HepG2 (cell line): ENCODE measurements at regions not wholly inside any gene's neighbourhood (a gene's known extent, or its start where the extent isn't known, plus 50 kb on each side); places are given as distances from the start of the nearest gene placed in this dataset.

Experiments
- ATAC-seq: fragments of 200-7000 bp; cut with Tn5 transposase; 3 replicates; pipeline ENCODE4 v1.9.1; 2020; ENCODE audit warnings: mild to moderate bottlenecking, moderate library complexity
- BruUV-seq: library from RNA; stranded (reverse); fragments of 400-500 nt; replicated peaks from 2 replicates; lab custom pipeline; 2021; lab: Mats Ljungman, UMichigan
- CTCF ChIA-PET: fragments of 300-600 bp; formaldehyde crosslinking; extraction: SDS; loops from one replicate; lab custom pipeline; 2021; ENCODE audit warnings: low total read pairs, inconsistent platforms, low intra/inter-chr PET ratio; lab: Yijun Ruan, JAX
- POLR2A ChIA-PET: fragments of 350-600 bp; sonication (Branson Sonifier 250); formaldehyde crosslinking; loops from one replicate; lab custom pipeline; 2020; ENCODE audit warnings: antibody characterized with exemption, inconsistent platforms; lab: Yijun Ruan, JAX
- DNase-seq: peaks from one replicate; pipeline ENCODE4 v3.0.0-alpha.2; 2015; ENCODE audit warnings: low spot score
- FAIRE-seq: peaks from 3 replicates; lab custom pipeline; 2011; peaks lifted over from hg19 to GRCh38; lab: Jason Lieb, UNC
- H2AFZ ChIP-seq: one replicate; pipeline ENCODE4 v1.6.1; 2011; ENCODE audit warnings: low read length, inconsistent platforms
- H3K27ac ChIP-seq: fragments of 300-600 bp; 3 replicates; pipeline ENCODE4 v1.8.0; 2011; ENCODE audit warnings: mixed run types, mild to moderate bottlenecking, mixed read lengths, low read length, inconsistent platforms; ENCODE audit not compliant: insufficient read depth; ENCODE audit errors: extremely low read length
- H3K27me3 ChIP-seq, 2 experiments: fragments of 200-600 bp in 1 of 2; 2 replicates in 1 of 2; 3 replicates in 1 of 2; pipeline versions ENCODE4 v1.6.0 to v1.8.0; 2011; ENCODE audit warnings: low read length in 2 of 2, mild to moderate bottlenecking in 2 of 2, moderate library complexity in 2 of 2, inconsistent platforms in 1 of 2; ENCODE audit not compliant: insufficient read depth in 2 of 2, control insufficient read depth in 1 of 2
- H3K36me3 ChIP-seq, 2 experiments: fragments of 200-600 bp in 1 of 2; replicated peaks in 1 of 2; 2 replicates in 1 of 2; 3 replicates in 1 of 2; pipeline versions ENCODE4 v1.5.1 to v1.8.0; 2011; ENCODE audit warnings: low read length in 2 of 2, inconsistent platforms in 1 of 2; ENCODE audit not compliant: insufficient read depth in 2 of 2, control insufficient read depth in 1 of 2
- H3K4me1 ChIP-seq: 2 replicates; pipeline ENCODE4 v1.5.1; 2012; ENCODE audit warnings: low read length, inconsistent platforms; ENCODE audit not compliant: insufficient read depth
- H3K4me2 ChIP-seq: 2 replicates; pipeline ENCODE4 v1.6.0; 2011; ENCODE audit warnings: low read depth, low read length, inconsistent platforms
- H3K4me3 ChIP-seq, 3 experiments: fragments of 200-600 bp in 1 of 3; sonication (generic), shearing (Covaris generic) in 1 of 3; replicated peaks in 1 of 3; 2 replicates each; pipeline ENCODE4 v1.5.1; 2011 to 2016; ENCODE audit warnings: low read length in 3 of 3, inconsistent platforms in 2 of 3, low read depth in 2 of 3, mild to moderate bottlenecking in 2 of 3, control low read depth in 1 of 3, mixed read lengths in 1 of 3; ENCODE audit not compliant: insufficient read depth in 1 of 3
- H3K79me2 ChIP-seq: one replicate; pipeline ENCODE4 v1.6.1; 2011; ENCODE audit warnings: low read length, inconsistent platforms; ENCODE audit not compliant: insufficient read depth
- H3K9ac ChIP-seq: 2 replicates; pipeline ENCODE4 v1.6.0; 2011; ENCODE audit warnings: mild to moderate bottlenecking, low read depth, low read length, inconsistent platforms; ENCODE audit not compliant: insufficient read depth
- H3K9me3 ChIP-seq: 2 replicates; pipeline ENCODE4 v1.5.1; 2012; ENCODE audit warnings: mild to moderate bottlenecking, low read length
- H4K20me1 ChIP-seq: 2 replicates; pipeline ENCODE4 v1.6.0; 2011; ENCODE audit warnings: inconsistent platforms, mild to moderate bottlenecking, low read length, moderate library complexity; ENCODE audit not compliant: insufficient read depth
- CSRNP2 ChIP-seq: sonication (generic); formaldehyde crosslinking; conservative IDR thresholded peaks from 2 replicates; pipeline ENCODE4 v1.8.0; 2022; ENCODE audit warnings: low read depth, missing genetic modification reagents
- EEA1 ChIP-seq: sonication (generic); formaldehyde crosslinking; IDR thresholded peaks from 2 replicates; pipeline ENCODE4 v1.5.1; 2020; ENCODE audit warnings: mild to moderate bottlenecking, missing genetic modification reagents, borderline replicate concordance
- ELF4 ChIP-seq: sonication (generic); formaldehyde crosslinking; IDR thresholded peaks from 2 replicates; pipeline ENCODE4 v1.5.0; 2020; ENCODE audit warnings: missing genetic modification reagents, mild to moderate bottlenecking, moderate library complexity, borderline replicate concordance
- LCORL ChIP-seq, 2 experiments: fragments of 450-650 bp in 1 of 2; sonication (generic) in 1 of 2; formaldehyde crosslinking in 1 of 2; IDR thresholded peaks; 2 replicates each; pipeline versions ENCODE4 v1.5.0 to v1.6.1; 2017 to 2020; ENCODE audit warnings: antibody characterized with exemption in 1 of 2, missing genetic modification reagents in 1 of 2
- MAF1 ChIP-seq: sonication (generic); formaldehyde crosslinking; IDR thresholded peaks from 2 replicates; pipeline ENCODE4 v1.5.0; 2020; ENCODE audit warnings: missing genetic modification reagents, borderline replicate concordance
- MLXIP ChIP-seq: sonication (generic); formaldehyde crosslinking; IDR thresholded peaks from 2 replicates; pipeline ENCODE4 v1.9.0; 2021; ENCODE audit warnings: missing genetic modification reagents, borderline replicate concordance
- NBN ChIP-seq: fragments of 450-650 bp; conservative IDR thresholded peaks from 2 replicates; pipeline ENCODE4 v1.6.1; 2017
- POLR2AphosphoS5 ChIP-seq: IDR thresholded peaks from 2 replicates; pipeline ENCODE4 v1.6.1; 2012; ENCODE audit warnings: low read depth, low read length
- SNAPC5 ChIP-seq: sonication (generic); formaldehyde crosslinking; IDR thresholded peaks from 2 replicates; pipeline ENCODE4 v1.8.1; 2023; ENCODE audit warnings: mild to moderate bottlenecking, missing genetic modification reagents, borderline replicate concordance
- SOX6 ChIP-seq, 2 experiments: fragments of 450-650 bp in 1 of 2; sonication (generic) in 1 of 2; formaldehyde crosslinking in 1 of 2; IDR thresholded peaks; 2 replicates each; pipeline versions ENCODE4 v1.4.0 to v1.6.1; 2017 to 2020; ENCODE audit warnings: antibody characterized with exemption in 1 of 2, mild to moderate bottlenecking in 1 of 2, missing genetic modification reagents in 1 of 2
- U2AF1 ChIP-seq: fragments of 200-400 bp; formaldehyde crosslinking; optimal IDR thresholded peaks from 2 replicates; pipeline ENCODE3; 2017; ENCODE audit warnings: mild to moderate bottlenecking, low read depth, low read length
- ZNF264 ChIP-seq: sonication (generic); formaldehyde crosslinking; IDR thresholded peaks from 2 replicates; pipeline ENCODE4 v1.4.0; 2020; ENCODE audit warnings: missing genetic modification reagents
- ZNF33B ChIP-seq: sonication (generic); formaldehyde crosslinking; IDR thresholded peaks from 2 replicates; pipeline ENCODE4 v1.5.1; 2020; ENCODE audit warnings: mild to moderate bottlenecking, missing genetic modification reagents
- ZNF362 ChIP-seq: sonication (generic); formaldehyde crosslinking; IDR thresholded peaks from 2 replicates; pipeline ENCODE4 v1.4.0; 2020; ENCODE audit warnings: missing genetic modification reagents, mild to moderate bottlenecking, borderline replicate concordance
- ZNF558 ChIP-seq: sonication (generic); formaldehyde crosslinking; IDR thresholded peaks from 2 replicates; pipeline ENCODE4 v1.9.0; 2022; ENCODE audit warnings: mild to moderate bottlenecking, missing genetic modification reagents, borderline replicate concordance
- ZNF567 ChIP-seq: sonication (generic); formaldehyde crosslinking; IDR thresholded peaks from 2 replicates; pipeline ENCODE4 v1.8.1; 2023; ENCODE audit warnings: mild to moderate bottlenecking, missing genetic modification reagents, borderline replicate concordance
- ZNF576 ChIP-seq: sonication (generic); formaldehyde crosslinking; IDR thresholded peaks from 2 replicates; pipeline ENCODE4 v1.4.0; 2020; ENCODE audit warnings: mild to moderate bottlenecking, missing genetic modification reagents
- ZNF615 ChIP-seq: sonication (generic); formaldehyde crosslinking; IDR thresholded peaks from 2 replicates; pipeline ENCODE4 v1.5.0; 2020; ENCODE audit warnings: mild to moderate bottlenecking, missing genetic modification reagents, borderline replicate concordance
- WGBS: methylation state at CpG from one replicate; pipeline ENCODE4 v1.1.6; 2017; ENCODE audit warnings: low lambda C conversion rate; 5-methylcytosine and 5-hydroxymethylcytosine counted together
- in situ Hi-C: cut with HindIII; loops from 2 replicates; pipeline ENCODE4 v1.10.0; 2017; ENCODE audit warnings: low pct_unique_long_range_greater_than_20kb; ENCODE audit not compliant: extremely low pct_ligation_motif_present
- intact Hi-C: fragments of 100-400 bp; cut with micrococcal nuclease; formaldehyde crosslinking; loops from one replicate; pipeline ENCODE4 v1.10.0; 2022; ENCODE audit not compliant: unreplicated experiment

- peak; percentile 4 for FAIRE-seq
- Histone ChIP-seq H3K4me2 (no peak overlapping the region), H2AFZ (no peak overlapping the region), H3K9me3 (peaks cover 6% of the 10 kb centered on the region; the same call in 1 of the 2 replicates), H4K20me1 (no peaks in the 10 kb centered on the region), H3K27ac (no peak overlapping the region), H3K9ac (no peak overlapping the region), H3K36me3 (no peaks in the 10 kb centered on the region), H3K4me1 (no peaks in the 10 kb centered on the region), H3K27me3 (peaks cover 0 to 1% of the 10 kb centered on the region in 2 experiments; a peak in 1 of 5 replicates), H3K4me3 (no peak overlapping the region), H3K79me2 (no peaks in the 10 kb centered on the region)
- intact Hi-C loops, result no loop called here
- CTCF ChIA-PET, result no interaction called here
- no peak for DNase-seq
- POLR2A ChIA-PET, result no interaction called here
- ATAC-seq, result no peak
- in situ Hi-C loops, result no loop called here
- no TSS peak for BruUV-seq
- WGBS, result 91% methylated on average over 1 of the region's 1 CpG
- TF ChIP-seq MLXIP (CRISPR knock-in tag) (no peak), MAF1 (no peak), POLR2AphosphoS5 (no peak), ZNF576 (CRISPR knock-in tag) (no peak), U2AF1 (no peak), ZNF558 (CRISPR knock-in tag) (no peak), ELF4 (CRISPR knock-in tag) (no peak), SOX6 (IDR thresholded peaks at IDR 0.05) (no peak), SOX6 (CRISPR knock-in tag; IDR thresholded peaks at IDR 0.05) (no peak), ZNF33B (CRISPR knock-in tag) (no peak), EEA1 (CRISPR knock-in tag) (no peak), LCORL (IDR thresholded peaks at IDR 0.05) (no peak), LCORL (CRISPR knock-in tag; IDR thresholded peaks at IDR 0.05) (no peak), ZNF567 (CRISPR knock-in tag) (no peak), CSRNP2 (CRISPR knock-in tag) (no peak), SNAPC5 (CRISPR knock-in tag) (no peak), ZNF362 (CRISPR knock-in tag) (no peak), ZNF264 (no peak), ZNF615 (no peak), NBN (no peak)
Measured at GRCh38 chr5:116872986-116873385, 298.4 kb upstream of the SEMA6A start.
